ENCODE measurements at regions not wholly inside any gene's neighbourhood (a gene's known extent, or its start where the extent isn't known, plus 50 kb on each side); places are given as distances from the start of the nearest gene placed in this dataset.

GRCh38 chr14:37665479-37665878 lies 70.0 kb downstream of the TTC6 start:
- TF ChIP-seq POLR2AphosphoS5 (IDR thresholded peaks at IDR 0.05; ENCODE audit: low read depth, low read length) (no peak), TAF1 (IDR thresholded peaks at IDR 0.05; ENCODE audit: borderline replicate concordance, low read depth, low read length) (no peak)
